HEK293 (cell line): ENCODE measurements at regions not wholly inside any gene's neighbourhood (a gene's known extent, or its start where the extent isn't known, plus 50 kb on each side); places are given as distances from the start of the nearest gene placed in this dataset.

Source experiments
- BCL11A ChIP-seq: fragments of 450-650 bp; formaldehyde crosslinking; IDR thresholded peaks from 2 replicates; pipeline ENCODE4 v1.5.1; 2016; ENCODE audit warnings: low read depth, missing biosample characterization, missing genetic modification characterization
- ZFP3 ChIP-seq: fragments of 450-650 bp; formaldehyde crosslinking; IDR thresholded peaks from 2 replicates; pipeline ENCODE4 v1.5.1; 2016; ENCODE audit warnings: low read depth, missing biosample characterization, missing genetic modification characterization
- ZNF133 ChIP-seq: fragments of 450-650 bp; formaldehyde crosslinking; IDR thresholded peaks from 2 replicates; pipeline ENCODE4 v1.5.1; 2016; ENCODE audit warnings: missing biosample characterization, missing genetic modification characterization
- ZNF23 ChIP-seq: fragments of 450-650 bp; formaldehyde crosslinking; IDR thresholded peaks from 2 replicates; pipeline ENCODE4 v1.5.1; 2016; ENCODE audit warnings: missing biosample characterization, missing genetic modification characterization, borderline replicate concordance
- ZNF24 ChIP-seq: fragments of 450-650 bp; formaldehyde crosslinking; IDR thresholded peaks from 2 replicates; pipeline ENCODE4 v1.5.1; 2016; ENCODE audit warnings: missing biosample characterization, missing genetic modification characterization
- ZNF280C ChIP-seq: fragments of 450-650 bp; formaldehyde crosslinking; IDR thresholded peaks from 2 replicates; pipeline ENCODE4 v1.5.1; 2016; ENCODE audit warnings: missing biosample characterization, missing genetic modification characterization
- ZNF302 ChIP-seq: fragments of 450-650 bp; formaldehyde crosslinking; IDR thresholded peaks from 2 replicates; pipeline ENCODE4 v1.5.1; 2016; ENCODE audit warnings: missing biosample characterization, missing genetic modification characterization, low read depth
- ZNF76 ChIP-seq: fragments of 450-650 bp; formaldehyde crosslinking; IDR thresholded peaks from 2 replicates; pipeline ENCODE4; 2016; ENCODE audit warnings: low read depth, missing biosample characterization, missing genetic modification characterization, borderline replicate concordance
- TF ChIP-seq, protein P1 (sequence below): fragments of 450-650 bp; formaldehyde crosslinking; IDR thresholded peaks from 2 replicates; pipeline ENCODE4 v1.5.1; 2016; ENCODE audit warnings: missing biosample characterization, missing genetic modification characterization
- TF ChIP-seq, protein P2 (sequence below): fragments of 450-650 bp; formaldehyde crosslinking; IDR thresholded peaks from 2 replicates; pipeline ENCODE4 v1.5.1; 2017; ENCODE audit warnings: missing biosample characterization, missing genetic modification characterization

- TF ChIP-seq ZNF23 (tag by site-specific recombination) (no peak), ZNF280C (no peak), ZNF24 (tag by site-specific recombination) (no peak), ZNF76 (tag by site-specific recombination) (no peak), ZNF133 (no peak), BCL11A (tag by site-specific recombination) (no peak), ZFP3 (no peak), ZNF302 (no peak)
- TF ChIP-seq, protein P1, sequence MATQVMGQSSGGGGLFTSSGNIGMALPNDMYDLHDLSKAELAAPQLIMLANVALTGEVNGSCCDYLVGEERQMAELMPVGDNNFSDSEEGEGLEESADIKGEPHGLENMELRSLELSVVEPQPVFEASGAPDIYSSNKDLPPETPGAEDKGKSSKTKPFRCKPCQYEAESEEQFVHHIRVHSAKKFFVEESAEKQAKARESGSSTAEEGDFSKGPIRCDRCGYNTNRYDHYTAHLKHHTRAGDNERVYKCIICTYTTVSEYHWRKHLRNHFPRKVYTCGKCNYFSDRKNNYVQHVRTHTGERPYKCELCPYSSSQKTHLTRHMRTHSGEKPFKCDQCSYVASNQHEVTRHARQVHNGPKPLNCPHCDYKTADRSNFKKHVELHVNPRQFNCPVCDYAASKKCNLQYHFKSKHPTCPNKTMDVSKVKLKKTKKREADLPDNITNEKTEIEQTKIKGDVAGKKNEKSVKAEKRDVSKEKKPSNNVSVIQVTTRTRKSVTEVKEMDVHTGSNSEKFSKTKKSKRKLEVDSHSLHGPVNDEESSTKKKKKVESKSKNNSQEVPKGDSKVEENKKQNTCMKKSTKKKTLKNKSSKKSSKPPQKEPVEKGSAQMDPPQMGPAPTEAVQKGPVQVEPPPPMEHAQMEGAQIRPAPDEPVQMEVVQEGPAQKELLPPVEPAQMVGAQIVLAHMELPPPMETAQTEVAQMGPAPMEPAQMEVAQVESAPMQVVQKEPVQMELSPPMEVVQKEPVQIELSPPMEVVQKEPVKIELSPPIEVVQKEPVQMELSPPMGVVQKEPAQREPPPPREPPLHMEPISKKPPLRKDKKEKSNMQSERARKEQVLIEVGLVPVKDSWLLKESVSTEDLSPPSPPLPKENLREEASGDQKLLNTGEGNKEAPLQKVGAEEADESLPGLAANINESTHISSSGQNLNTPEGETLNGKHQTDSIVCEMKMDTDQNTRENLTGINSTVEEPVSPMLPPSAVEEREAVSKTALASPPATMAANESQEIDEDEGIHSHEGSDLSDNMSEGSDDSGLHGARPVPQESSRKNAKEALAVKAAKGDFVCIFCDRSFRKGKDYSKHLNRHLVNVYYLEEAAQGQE: no peak
- TF ChIP-seq, protein P2, sequence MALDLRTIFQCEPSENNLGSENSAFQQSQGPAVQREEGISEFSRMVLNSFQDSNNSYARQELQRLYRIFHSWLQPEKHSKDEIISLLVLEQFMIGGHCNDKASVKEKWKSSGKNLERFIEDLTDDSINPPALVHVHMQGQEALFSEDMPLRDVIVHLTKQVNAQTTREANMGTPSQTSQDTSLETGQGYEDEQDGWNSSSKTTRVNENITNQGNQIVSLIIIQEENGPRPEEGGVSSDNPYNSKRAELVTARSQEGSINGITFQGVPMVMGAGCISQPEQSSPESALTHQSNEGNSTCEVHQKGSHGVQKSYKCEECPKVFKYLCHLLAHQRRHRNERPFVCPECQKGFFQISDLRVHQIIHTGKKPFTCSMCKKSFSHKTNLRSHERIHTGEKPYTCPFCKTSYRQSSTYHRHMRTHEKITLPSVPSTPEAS (tag by site-specific recombination): no peak
These were observed 229.1 kb downstream of the TM9SF2 start for GRCh38 chr13:99730403-99730802.
